HUES48 (cell line): ENCODE measurements at regions not wholly inside any gene's neighbourhood (a gene's known extent, or its start where the extent isn't known, plus 50 kb on each side); places are given as distances from the start of the nearest gene placed in this dataset.
A peak's percentile ranks its signal among the peaks of the same experiment; 100 is the strongest.

Experiments used
- H3K27ac ChIP-seq: one replicate; pipeline ENCODE4 v1.7.0; 2013; ENCODE audit warnings: low read depth, low read length, inconsistent platforms
- H3K27me3 ChIP-seq: 2 replicates; pipeline ENCODE4 v1.6.1; 2013; ENCODE audit warnings: mild to moderate bottlenecking, low read length; ENCODE audit not compliant: control insufficient read depth, insufficient read depth
- H3K36me3 ChIP-seq: 2 replicates; pipeline ENCODE4 v1.6.1; 2013; ENCODE audit warnings: low read length; ENCODE audit not compliant: control insufficient read depth, insufficient read depth
- H3K4me1 ChIP-seq: 2 replicates; pipeline ENCODE4 v1.6.1; 2013; ENCODE audit warnings: mild to moderate bottlenecking, low read length; ENCODE audit not compliant: control insufficient read depth, insufficient read depth
- H3K4me3 ChIP-seq: 2 replicates; pipeline ENCODE4 v1.5.1; 2013; ENCODE audit warnings: mild to moderate bottlenecking, low read depth, low read length
- H3K9ac ChIP-seq: 2 replicates; pipeline ENCODE4 v1.6.1; 2013; ENCODE audit warnings: mild to moderate bottlenecking, low read depth, low read length, moderate library complexity
- H3K9me3 ChIP-seq: 2 replicates; pipeline ENCODE4 v1.6.1; 2013; ENCODE audit warnings: low read length; ENCODE audit not compliant: control insufficient read depth, insufficient read depth

- no peak overlapping the region for H3K27ac ChIP-seq
- H3K27me3 ChIP-seq: no peaks in the 10 kb centered on the region
- no peak overlapping the region for H3K9ac ChIP-seq
- no peaks in the 10 kb centered on the region for H3K9me3 ChIP-seq
- no peak overlapping the region for H3K4me3 ChIP-seq
- no peaks in the 10 kb centered on the region for H3K36me3 ChIP-seq
- H3K4me1 ChIP-seq: no peaks in the 10 kb centered on the region
Observed at GRCh38 chr13:73465617-73465971, 406.8 kb downstream of the KLF5 start.

- Histone ChIP-seq H3K27ac (no peak overlapping the region), H3K27me3 (no peaks in the 10 kb centered on the region), H3K9ac (no peak overlapping the region)
Observed at GRCh38 chr13:73464758-73465616, 406.2 kb downstream of the KLF5 start.

GRCh38 chr13:73462241-73462640 lies 403.4 kb downstream of the KLF5 start:
- Histone ChIP-seq H3K27me3 (no peaks in the 10 kb centered on the region), H3K9me3 (no peaks in the 10 kb centered on the region), H3K27ac (no peak overlapping the region)

More at GRCh38 chr13:73464758-73465616, 406.2 kb downstream of the KLF5 start:
- Histone ChIP-seq H3K9me3 (no peaks in the 10 kb centered on the region), H3K4me1 (no peaks in the 10 kb centered on the region), H3K36me3 (no peaks in the 10 kb centered on the region), H3K4me3 (no peak overlapping the region)

GRCh38 chr13:73451221-73452029 lies 392.6 kb downstream of the KLF5 start:
- no peak overlapping the region for H3K27ac ChIP-seq
- H3K4me3 ChIP-seq: no peak overlapping the region

More at GRCh38 chr13:73462241-73462640, 403.4 kb downstream of the KLF5 start:
- Histone ChIP-seq H3K4me1 (no peaks in the 10 kb centered on the region), H3K4me3 (no peak overlapping the region), H3K9ac (no peak overlapping the region), H3K36me3 (no peaks in the 10 kb centered on the region)

GRCh38 chr13:73450583-73450982 lies 391.8 kb downstream of the KLF5 start:
- no peak overlapping the region for H3K4me3 ChIP-seq
- no peaks in the 10 kb centered on the region for H3K27me3 ChIP-seq
- no peak overlapping the region for H3K27ac ChIP-seq
- no peak overlapping the region for H3K9ac ChIP-seq
- H3K4me1 ChIP-seq: no peaks in the 10 kb centered on the region
- no peaks in the 10 kb centered on the region for H3K9me3 ChIP-seq
- H3K36me3 ChIP-seq: no peaks in the 10 kb centered on the region

More at GRCh38 chr13:73451221-73452029, 392.6 kb downstream of the KLF5 start:
- Histone ChIP-seq H3K36me3 (no peaks in the 10 kb centered on the region), H3K9ac (no peak overlapping the region), H3K4me1 (no peaks in the 10 kb centered on the region), H3K27me3 (no peaks in the 10 kb centered on the region), H3K9me3 (no peaks in the 10 kb centered on the region)

- H3K27me3 ChIP-seq: no peaks in the 10 kb centered on the region
Observed at GRCh38 chr13:73449252-73449651, 390.4 kb downstream of the KLF5 start.

GRCh38 chr13:73440296-73440895 lies 381.6 kb downstream of the KLF5 start:
- Histone ChIP-seq H3K9me3 (peaks cover 48% of the 10 kb centered on the region), H3K4me3 (peak overlapping the region; percentile 13; the same call in 1 of the 2 replicates), H3K36me3 (no peaks in the 10 kb centered on the region), H3K27me3 (no peaks in the 10 kb centered on the region), H3K27ac (no peak overlapping the region), H3K9ac (no peak overlapping the region), H3K4me1 (no peaks in the 10 kb centered on the region)

More at GRCh38 chr13:73449252-73449651, 390.4 kb downstream of the KLF5 start:
- Histone ChIP-seq H3K27ac (no peak overlapping the region), H3K36me3 (no peaks in the 10 kb centered on the region), H3K4me1 (no peaks in the 10 kb centered on the region), H3K9ac (no peak overlapping the region), H3K9me3 (no peaks in the 10 kb centered on the region), H3K4me3 (no peak overlapping the region)

GRCh38 chr13:73433890-73434289 lies 375.1 kb downstream of the KLF5 start:
- H3K9me3 ChIP-seq: peaks cover 14% of the 10 kb centered on the region
- no peak overlapping the region for H3K27ac ChIP-seq
- H3K27me3 ChIP-seq: no peaks in the 10 kb centered on the region
- H3K4me3 ChIP-seq: no peak overlapping the region
- no peaks in the 10 kb centered on the region for H3K4me1 ChIP-seq
- H3K36me3 ChIP-seq: no peaks in the 10 kb centered on the region
- no peak overlapping the region for H3K9ac ChIP-seq

GRCh38 chr13:73433458-73433857 lies 374.7 kb downstream of the KLF5 start:
- no peak overlapping the region for H3K4me3 ChIP-seq
- no peaks in the 10 kb centered on the region for H3K27me3 ChIP-seq
- H3K36me3 ChIP-seq: no peaks in the 10 kb centered on the region
- H3K9me3 ChIP-seq: peaks cover 12% of the 10 kb centered on the region
- H3K4me1 ChIP-seq: no peaks in the 10 kb centered on the region
- no peak overlapping the region for H3K27ac ChIP-seq
- H3K9ac ChIP-seq: no peak overlapping the region

GRCh38 chr13:73429701-73430100 lies 370.9 kb downstream of the KLF5 start:
- Histone ChIP-seq H3K27me3 (no peaks in the 10 kb centered on the region), H3K36me3 (no peaks in the 10 kb centered on the region), H3K4me3 (no peak overlapping the region), H3K9ac (no peak overlapping the region), H3K4me1 (no peaks in the 10 kb centered on the region), H3K27ac (peak overlapping the region; percentile 4), H3K9me3 (no peaks in the 10 kb centered on the region)
